ENCODE measurements at regions not wholly inside any gene's neighbourhood (a gene's known extent, or its start where the extent isn't known, plus 50 kb on each side); places are given as distances from the start of the nearest gene placed in this dataset.

DNA sequence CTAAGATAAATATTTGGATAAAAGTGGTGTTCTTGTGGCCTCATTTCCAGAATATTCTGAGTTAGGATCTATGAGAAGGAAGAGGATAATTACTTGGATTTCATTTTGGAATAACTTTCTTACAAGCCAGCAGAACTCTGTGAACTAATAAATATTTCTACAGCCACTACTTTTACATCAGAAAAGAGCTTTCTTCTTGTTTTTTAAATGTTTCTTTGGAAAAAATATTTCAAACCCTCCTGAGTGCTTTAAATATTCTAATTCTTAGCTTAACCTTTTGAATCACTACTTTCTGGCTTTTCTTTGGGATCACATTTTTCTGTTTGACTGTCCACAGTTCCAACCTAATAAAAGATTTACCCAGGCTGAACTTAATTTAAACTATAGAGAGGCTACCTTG, 279.2 kb upstream of the PHYHIPL start:
- no peaks in the 10 kb centered on the region for H3K36me3 ChIP-seq
- intact Hi-C loops (cut with DNase I; ENCODE audit: low total_unique reads): loop anchor here (5.0 kb wide), 1 partner anchor 810 kb away; the partner anchor contains the start of gene SLC16A9
- TF ChIP-seq POLR2AphosphoS5 (IDR thresholded peaks at IDR 0.05) (no peak), CTCF (IDR thresholded peaks at IDR 0.05) (no peak)

DNA sequence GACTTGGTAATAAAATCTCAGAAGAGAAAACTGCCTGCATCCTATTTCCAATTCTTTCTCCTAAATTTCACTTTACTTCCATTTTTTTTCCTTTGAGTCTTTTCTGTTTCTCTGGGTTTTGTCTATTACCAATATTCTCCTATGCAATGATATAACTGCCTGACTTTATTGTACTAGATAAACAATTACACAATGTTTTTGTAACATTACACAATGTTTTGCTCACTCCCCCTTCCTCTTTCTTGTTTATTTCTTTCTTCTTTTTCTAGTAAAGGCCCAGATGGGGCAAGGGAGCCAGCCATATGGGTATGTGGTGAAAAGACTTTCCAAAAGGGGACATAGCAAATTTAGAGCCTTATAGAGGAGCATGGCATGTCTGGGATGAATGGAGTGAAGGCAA, 278.7 kb upstream of the PHYHIPL start:
- H3K9me3 ChIP-seq: no peaks in the 10 kb centered on the region
- TF ChIP-seq POLR2AphosphoS5 (IDR thresholded peaks at IDR 0.05) (no peak), EP300 (IDR thresholded peaks at IDR 0.05; ENCODE audit: low read depth) (no peak), CTCF (IDR thresholded peaks at IDR 0.05) (no peak), POLR2A (IDR thresholded peaks at IDR 0.05) (no peak)
- no peak for DNase-seq
- in situ Hi-C loops (cut with MboI; ENCODE audit: low pct_ligation_motif_present in 1 of 4, low pct_unique_long_range_greater_than_20kb in 1 of 4, low sequenced_read_pairs in 3 of 4) (no loop called here), intact Hi-C loops (cut with DNase I; ENCODE audit: low total_unique reads) (loop anchor here (5.0 kb wide), 1 partner anchor 810 kb away; the partner anchor contains the start of gene SLC16A9)
- peaks cover 0 to 20% (median 10%) of the 10 kb centered on the region in 4 donors for H3K4me1 ChIP-seq
- H3K27ac ChIP-seq: peak overlapping the region in 2 of 4 donors; percentile 21 to 27
- H3K36me3 ChIP-seq: no peaks in the 10 kb centered on the region
- H3K4me3 ChIP-seq: no peak overlapping the region
- H3K27me3 ChIP-seq: no peaks in the 10 kb centered on the region

More for the DNA sequence above, 279.2 kb upstream of the PHYHIPL start:
- no peaks in the 10 kb centered on the region for H3K27me3 ChIP-seq
- no peak overlapping the region for H3K4me3 ChIP-seq
- peaks cover 0 to 20% (median 10%) of the 10 kb centered on the region in 4 donors for H3K4me1 ChIP-seq
- H3K9me3 ChIP-seq: no peaks in the 10 kb centered on the region
- DNase-seq: no peak
- in situ Hi-C loops (cut with MboI; ENCODE audit: low pct_ligation_motif_present in 1 of 4, low pct_unique_long_range_greater_than_20kb in 1 of 4, low sequenced_read_pairs in 3 of 4): no loop called here
- H3K27ac ChIP-seq: peak overlapping the region in 1 of 4 donors; percentile 27

DNA sequence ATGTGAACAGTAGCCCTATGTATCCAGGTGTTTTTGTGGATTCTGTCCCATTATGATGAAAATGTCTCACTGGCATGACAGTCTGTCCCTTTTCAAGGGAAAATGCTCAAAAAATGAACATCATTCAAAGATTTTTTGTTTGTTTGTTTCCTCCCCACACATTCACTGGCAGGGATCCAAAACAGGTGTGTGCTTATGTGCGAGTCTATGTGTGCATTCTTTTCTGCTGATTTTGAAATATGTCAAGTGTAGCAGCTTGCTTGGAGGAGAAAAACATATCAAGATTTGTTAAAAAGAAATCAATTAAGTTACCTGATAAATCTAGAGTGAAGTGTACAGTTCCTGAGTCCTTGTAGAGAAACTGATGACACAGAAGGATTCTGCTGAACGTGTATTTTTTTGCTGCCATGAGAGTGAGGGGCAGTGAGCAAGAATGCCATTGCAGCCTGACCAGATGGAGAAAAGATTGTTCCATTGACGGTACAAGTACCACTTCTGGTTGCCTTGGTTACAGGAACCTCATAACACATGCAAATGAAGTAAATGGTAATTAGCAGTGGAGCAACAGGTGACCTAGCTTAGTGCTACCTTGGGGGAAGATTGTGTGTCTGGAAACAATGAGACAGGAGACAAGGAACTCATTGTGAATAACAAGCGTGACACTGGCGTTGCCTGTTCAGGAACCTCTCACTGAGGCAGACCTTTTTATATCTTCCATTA, 277.4 kb upstream of the PHYHIPL start:
- WGBS, 2 donors (ENCODE audit: low coverage in 1 of 2): 74 to 83% methylated on average over 3 to 5 of the region's 5 CpGs
- no peak for DNase-seq
- intact Hi-C loops (cut with DNase I; ENCODE audit: low total_unique reads) (loop anchor here (5.0 kb wide), 1 partner anchor 808 kb away; the partner anchor contains the start of gene SLC16A9), in situ Hi-C loops (cut with MboI; ENCODE audit: low pct_ligation_motif_present in 1 of 4, low pct_unique_long_range_greater_than_20kb in 1 of 4, low sequenced_read_pairs in 3 of 4) (no loop called here)
- no peaks in the 10 kb centered on the region for H3K9me3 ChIP-seq
- H3K27ac ChIP-seq: no peak overlapping the region
- TF ChIP-seq CTCF (IDR thresholded peaks at IDR 0.05) (no peak), POLR2AphosphoS5 (IDR thresholded peaks at IDR 0.05) (no peak), EP300 (IDR thresholded peaks at IDR 0.05; ENCODE audit: low read depth) (no peak), POLR2A (IDR thresholded peaks at IDR 0.05) (no peak)
- H3K4me1 ChIP-seq: peaks cover 0 to 20% (median 10%) of the 10 kb centered on the region in 4 donors
- no peak overlapping the region for H3K4me3 ChIP-seq
- H3K27me3 ChIP-seq: no peaks in the 10 kb centered on the region
- no peaks in the 10 kb centered on the region for H3K36me3 ChIP-seq

- WGBS, 2 donors (ENCODE audit: low coverage in 1 of 2): 86 to 100% methylated on average over 1 to 2 of the region's 2 CpGs
- H3K4me1 ChIP-seq: peaks cover 0 to 19% (median 10%) of the 10 kb centered on the region in 4 donors
- no peak overlapping the region for H3K4me3 ChIP-seq
- TF ChIP-seq EP300 (IDR thresholded peaks at IDR 0.05; ENCODE audit: low read depth): no peak
- no peak for TF ChIP-seq POLR2AphosphoS5 (IDR thresholded peaks at IDR 0.05)
- no peak for TF ChIP-seq POLR2A (IDR thresholded peaks at IDR 0.05)
- no peak for TF ChIP-seq CTCF (IDR thresholded peaks at IDR 0.05)
- no peaks in the 10 kb centered on the region for H3K27me3 ChIP-seq
- H3K36me3 ChIP-seq: no peaks in the 10 kb centered on the region
- intact Hi-C loops (cut with DNase I; ENCODE audit: low total_unique reads) (no loop called here), in situ Hi-C loops (cut with MboI; ENCODE audit: low pct_ligation_motif_present in 1 of 4, low pct_unique_long_range_greater_than_20kb in 1 of 4, low sequenced_read_pairs in 3 of 4) (no loop called here)
- no peaks in the 10 kb centered on the region for H3K9me3 ChIP-seq
- no peak overlapping the region for H3K27ac ChIP-seq
- DNase-seq: no peak
Measured at GRCh38 chr10:58901092-58901646, 275.3 kb upstream of the PHYHIPL start.
